Left ventricle myocardium inferior (tissue), 1 donor: ENCODE measurements at regions not wholly inside any gene's neighbourhood (a gene's known extent, or its start where the extent isn't known, plus 50 kb on each side); places are given as distances from the start of the nearest gene placed in this dataset.

ENCODE experiments used
- DNase-seq: peaks from one replicate; pipeline ENCODE4 v3.0.0-alpha.2; 2020
- H3K27ac ChIP-seq: fragments of 200-600 bp; replicated peaks from 2 replicates; pipeline ENCODE4 v1.8.0; 2021
- H3K27me3 ChIP-seq: fragments of 200-600 bp; 2 replicates; pipeline ENCODE4 v1.8.0; 2021; ENCODE audit warnings: low read depth
- H3K36me3 ChIP-seq: fragments of 200-600 bp; 2 replicates; pipeline ENCODE4 v1.8.0; 2021
- H3K4me1 ChIP-seq: fragments of 200-600 bp; 2 replicates; pipeline ENCODE4 v1.8.0; 2021
- H3K4me3 ChIP-seq: fragments of 200-600 bp; 2 replicates; pipeline ENCODE4 v1.8.0; 2021; ENCODE audit warnings: mild to moderate bottlenecking, moderate library complexity
- H3K9me3 ChIP-seq: fragments of 200-600 bp; replicated peaks from 2 replicates; pipeline ENCODE4 v1.8.0; 2021
- CTCF ChIP-seq: fragments of 200-600 bp; IDR thresholded peaks from 2 replicates; pipeline ENCODE4 v1.8.0; 2021; ENCODE audit warnings: antibody characterized with exemption, mild to moderate bottlenecking, borderline replicate concordance
- intact Hi-C: fragments of 100-400 bp; cut with micrococcal nuclease; formaldehyde crosslinking; loops from one replicate; pipeline ENCODE4 v1.11.0; 2022
- donor health status: DM: no; HTN: yes; CAD: no; lungs with severe emphysema.

GRCh38 chr14:104429291-104429861, 150.2 kb upstream of the C14orf180 start:
- intact Hi-C loops, result no loop called here
- Histone ChIP-seq H3K27me3 (peaks cover 22% of the 10 kb centered on the region), H3K9me3 (no peaks in the 10 kb centered on the region), H3K27ac (no peak overlapping the region), H3K36me3 (no peaks in the 10 kb centered on the region), H3K4me1 (peaks cover 6% of the 10 kb centered on the region), H3K4me3 (no peak overlapping the region)
- DNase-seq, result no peak
- no peak for TF ChIP-seq CTCF

GRCh38 chr14:104431351-104431928, 148.1 kb upstream of the C14orf180 start:
- H3K4me1 ChIP-seq, result peaks cover 10% of the 10 kb centered on the region

GRCh38 chr14:104431929-104432541, 147.5 kb upstream of the C14orf180 start:
- Histone ChIP-seq H3K4me3 (no peak overlapping the region), H3K36me3 (no peaks in the 10 kb centered on the region), H3K4me1 (peaks cover 16% of the 10 kb centered on the region), H3K27me3 (peaks cover 20% of the 10 kb centered on the region), H3K27ac (no peak overlapping the region), H3K9me3 (no peaks in the 10 kb centered on the region)
- intact Hi-C loops, result no loop called here
- DNase-seq, result no peak
- TF ChIP-seq CTCF, result no peak

More at GRCh38 chr14:104431351-104431928, 148.1 kb upstream of the C14orf180 start:
- Histone ChIP-seq H3K36me3 (no peaks in the 10 kb centered on the region), H3K27me3 (peaks cover 20% of the 10 kb centered on the region), H3K9me3 (no peaks in the 10 kb centered on the region), H3K4me3 (no peak overlapping the region), H3K27ac (no peak overlapping the region)
- DNase-seq, result no peak
- TF ChIP-seq CTCF, result no peak
- intact Hi-C loops, result no loop called here

- intact Hi-C loops, result no loop called here
- DNase-seq, result no peak
- no peaks in the 10 kb centered on the region for H3K36me3 ChIP-seq
- no peak overlapping the region for H3K27ac ChIP-seq
- no peaks in the 10 kb centered on the region for H3K9me3 ChIP-seq
- no peak overlapping the region for H3K4me3 ChIP-seq
- no peak for TF ChIP-seq CTCF
- peaks cover 19% of the 10 kb centered on the region for H3K4me1 ChIP-seq
- H3K27me3 ChIP-seq, result peaks cover 20% of the 10 kb centered on the region
Measured at GRCh38 chr14:104432611-104433231, 146.8 kb upstream of the C14orf180 start.

- TF ChIP-seq CTCF, result no peak
- no peaks in the 10 kb centered on the region for H3K36me3 ChIP-seq
- peaks cover 19% of the 10 kb centered on the region for H3K4me1 ChIP-seq
- peaks cover 19% of the 10 kb centered on the region for H3K27me3 ChIP-seq
- intact Hi-C loops, result no loop called here
- no peak overlapping the region for H3K4me3 ChIP-seq
- H3K27ac ChIP-seq, result no peak overlapping the region
- no peak for DNase-seq
- no peaks in the 10 kb centered on the region for H3K9me3 ChIP-seq
Measured at GRCh38 chr14:104433401-104434213, 146.0 kb upstream of the C14orf180 start.
